PFSK-1 (cell line): ENCODE measurements at regions not wholly inside any gene's neighbourhood (a gene's known extent, or its start where the extent isn't known, plus 50 kb on each side); places are given as distances from the start of the nearest gene placed in this dataset.

Source experiments
- POLR2AphosphoS5 ChIP-seq: IDR thresholded peaks from 2 replicates; pipeline ENCODE4 v1.6.1; 2012; ENCODE audit warnings: low read depth, mild to moderate bottlenecking, control low read depth, low read length, moderate library complexity
- SIN3A ChIP-seq: IDR thresholded peaks from 2 replicates; pipeline ENCODE4 v1.6.1; 2012; ENCODE audit warnings: mild to moderate bottlenecking, low read length, moderate library complexity, borderline replicate concordance; ENCODE audit not compliant: insufficient read depth
- TAF1 ChIP-seq: IDR thresholded peaks from 2 replicates; pipeline ENCODE4 v1.6.1; 2012; ENCODE audit warnings: low read length, control low read depth, borderline replicate concordance; ENCODE audit not compliant: insufficient read depth

DNA sequence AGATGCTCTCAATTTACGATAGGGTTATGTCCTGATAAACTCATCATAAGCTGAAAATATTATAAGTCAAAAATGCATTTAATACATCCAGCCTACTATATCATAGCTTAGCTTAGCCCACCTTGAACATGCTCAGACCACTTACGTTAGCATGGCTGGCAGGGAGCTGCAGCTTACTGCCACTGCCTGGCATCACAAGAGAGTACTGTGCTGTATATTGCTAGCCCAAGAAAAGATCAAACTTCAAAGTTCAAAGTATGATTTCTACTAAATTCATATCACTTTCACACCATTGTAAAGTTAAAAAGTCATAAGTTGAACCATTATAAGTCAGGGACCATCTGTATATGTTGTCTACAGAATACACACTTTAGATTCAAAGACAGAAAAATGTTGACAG, 91.6 kb downstream of the HYCC1 start:
- TF ChIP-seq TAF1, result no peak
- TF ChIP-seq SIN3A, result no peak
- no peak for TF ChIP-seq POLR2AphosphoS5
